Karpas-422 (cell line): ENCODE measurements at regions not wholly inside any gene's neighbourhood (a gene's known extent, or its start where the extent isn't known, plus 50 kb on each side); places are given as distances from the start of the nearest gene placed in this dataset.

Experiments used
- DNase-seq: peaks from one replicate; pipeline ENCODE4 v3.0.0-alpha.2; 2015
- H2AFZ ChIP-seq: fragments of 200-600 bp; sonication (generic); 2 replicates; pipeline ENCODE4 v1.6.1; 2014; ENCODE audit warnings: antibody characterized with exemption, low read length, mixed read lengths
- H3K27ac ChIP-seq: fragments of 200-600 bp; sonication (generic); 2 replicates; pipeline ENCODE4 v1.5.1; 2014; ENCODE audit warnings: mild to moderate bottlenecking, low read length, moderate library complexity
- H3K27me3 ChIP-seq: fragments of 200-600 bp; sonication (generic); 2 replicates; pipeline ENCODE4 v1.6.1; 2014; ENCODE audit warnings: low read length, mixed read lengths
- H3K36me3 ChIP-seq: fragments of 200-600 bp; sonication (generic); 2 replicates; pipeline ENCODE4 v1.6.1; 2014; ENCODE audit warnings: low read length, mixed read lengths; ENCODE audit not compliant: insufficient read depth
- H3K4me1 ChIP-seq: fragments of 200-600 bp; sonication (generic); 2 replicates; pipeline ENCODE4 v1.6.1; 2014; ENCODE audit warnings: mild to moderate bottlenecking, low read length, mixed read lengths
- H3K4me2 ChIP-seq: fragments of 200-600 bp; sonication (generic); 2 replicates; pipeline ENCODE4 v1.6.1; 2014; ENCODE audit warnings: low read length, low read depth, mild to moderate bottlenecking; ENCODE audit not compliant: poor library complexity, severe bottlenecking
- H3K4me3 ChIP-seq: fragments of 200-600 bp; sonication (generic); 2 replicates; pipeline ENCODE4 v1.5.1; 2014; ENCODE audit warnings: mild to moderate bottlenecking, antibody characterized with exemption, low read length, mixed read lengths
- H3K79me2 ChIP-seq: fragments of 200-600 bp; sonication (generic); 2 replicates; pipeline ENCODE4 v1.6.1; 2014; ENCODE audit warnings: mild to moderate bottlenecking, low read length, mixed read lengths
- H3K9ac ChIP-seq: fragments of 200-600 bp; sonication (generic); 2 replicates; pipeline ENCODE4 v1.6.0; 2014; ENCODE audit warnings: low read length
- H3K9me2 ChIP-seq: fragments of 200-600 bp; sonication (generic), shearing (Covaris generic); replicated peaks from 2 replicates; pipeline ENCODE4 v1.6.0; 2014; ENCODE audit warnings: mild to moderate bottlenecking, low read length, moderate library complexity; ENCODE audit not compliant: insufficient read depth
- H3K9me3 ChIP-seq: fragments of 300-700, 200-600 bp; sonication (generic); 2 replicates; pipeline ENCODE4 v1.6.1; 2014; ENCODE audit warnings: low read length, mixed read lengths
- H4K20me1 ChIP-seq: fragments of 200-600 bp; sonication (generic); 2 replicates; pipeline ENCODE4 v1.6.1; 2014; ENCODE audit warnings: mild to moderate bottlenecking, antibody characterized with exemption, low read length, low read depth; ENCODE audit not compliant: insufficient read depth

- no peak for DNase-seq
- Histone ChIP-seq H3K4me3 (no peak overlapping the region), H3K4me1 (no peaks in the 10 kb centered on the region), H3K27me3 (no peaks in the 10 kb centered on the region), H3K36me3 (no peaks in the 10 kb centered on the region), H3K9me2 (no peaks in the 10 kb centered on the region), H3K27ac (no peak overlapping the region), H2AFZ (no peak overlapping the region), H3K4me2 (no peak overlapping the region), H3K9me3 (no peaks in the 10 kb centered on the region), H3K9ac (no peak overlapping the region), H4K20me1 (no peaks in the 10 kb centered on the region), H3K79me2 (no peaks in the 10 kb centered on the region)
Observed at GRCh38 chr5:102554082-102554481, 55.3 kb upstream of the SLCO6A1 start.

GRCh38 chr5:102554728-102555127 lies 55.9 kb upstream of the SLCO6A1 start:
- no peak overlapping the region for H3K4me2 ChIP-seq
- H3K9me3 ChIP-seq = no peaks in the 10 kb centered on the region
- DNase-seq = peak; percentile 71
- H3K4me1 ChIP-seq = no peaks in the 10 kb centered on the region
- H3K9me2 ChIP-seq = no peaks in the 10 kb centered on the region
- no peaks in the 10 kb centered on the region for H4K20me1 ChIP-seq
- no peaks in the 10 kb centered on the region for H3K36me3 ChIP-seq
- H3K27me3 ChIP-seq = no peaks in the 10 kb centered on the region
- H3K9ac ChIP-seq = no peak overlapping the region
- H2AFZ ChIP-seq = no peak overlapping the region
- no peaks in the 10 kb centered on the region for H3K79me2 ChIP-seq
- H3K27ac ChIP-seq = no peak overlapping the region
- no peak overlapping the region for H3K4me3 ChIP-seq

GRCh38 chr5:102561894-102562760 lies 63.3 kb upstream of the SLCO6A1 start:
- Histone ChIP-seq H3K36me3 (no peaks in the 10 kb centered on the region), H3K79me2 (no peaks in the 10 kb centered on the region), H3K9ac (no peak overlapping the region), H2AFZ (no peak overlapping the region), H4K20me1 (no peaks in the 10 kb centered on the region), H3K27me3 (no peaks in the 10 kb centered on the region), H3K9me2 (no peaks in the 10 kb centered on the region), H3K4me2 (no peak overlapping the region), H3K27ac (no peak overlapping the region), H3K4me1 (no peaks in the 10 kb centered on the region), H3K4me3 (no peak overlapping the region), H3K9me3 (no peaks in the 10 kb centered on the region)
- DNase-seq = peak; percentile 74

- no peak for DNase-seq
- Histone ChIP-seq H3K27me3 (no peaks in the 10 kb centered on the region), H3K9me3 (no peaks in the 10 kb centered on the region), H4K20me1 (no peaks in the 10 kb centered on the region), H3K4me1 (no peaks in the 10 kb centered on the region), H3K27ac (no peak overlapping the region), H3K4me2 (no peak overlapping the region), H3K79me2 (no peaks in the 10 kb centered on the region), H3K9me2 (no peaks in the 10 kb centered on the region), H3K36me3 (no peaks in the 10 kb centered on the region), H3K4me3 (no peak overlapping the region), H2AFZ (no peak overlapping the region), H3K9ac (no peak overlapping the region)
Observed at GRCh38 chr5:102570747-102571146, 71.9 kb upstream of the SLCO6A1 start.

GRCh38 chr5:102578362-102578761 lies 79.6 kb upstream of the SLCO6A1 start:
- no peak for DNase-seq
- H3K9me3 ChIP-seq = no peaks in the 10 kb centered on the region
- H4K20me1 ChIP-seq = no peaks in the 10 kb centered on the region
- H3K9me2 ChIP-seq = no peaks in the 10 kb centered on the region
- no peaks in the 10 kb centered on the region for H3K4me1 ChIP-seq
- no peak overlapping the region for H3K4me3 ChIP-seq
- no peak overlapping the region for H3K4me2 ChIP-seq
- H3K79me2 ChIP-seq = no peaks in the 10 kb centered on the region
- H3K36me3 ChIP-seq = no peaks in the 10 kb centered on the region
- no peaks in the 10 kb centered on the region for H3K27me3 ChIP-seq
- H3K9ac ChIP-seq = no peak overlapping the region
- H2AFZ ChIP-seq = no peak overlapping the region
- no peak overlapping the region for H3K27ac ChIP-seq

GRCh38 chr5:102579379-102579778 lies 80.6 kb upstream of the SLCO6A1 start:
- Histone ChIP-seq H3K4me3 (no peak overlapping the region), H3K27ac (no peak overlapping the region), H2AFZ (no peak overlapping the region), H3K9me3 (no peaks in the 10 kb centered on the region), H3K4me1 (no peaks in the 10 kb centered on the region), H3K79me2 (no peaks in the 10 kb centered on the region), H3K9me2 (no peaks in the 10 kb centered on the region), H3K27me3 (no peaks in the 10 kb centered on the region), H4K20me1 (no peaks in the 10 kb centered on the region), H3K36me3 (no peaks in the 10 kb centered on the region), H3K9ac (no peak overlapping the region), H3K4me2 (no peak overlapping the region)
- no peak for DNase-seq

- no peak overlapping the region for H2AFZ ChIP-seq
- DNase-seq = no peak
- no peak overlapping the region for H3K4me3 ChIP-seq
- H3K36me3 ChIP-seq = no peaks in the 10 kb centered on the region
- H3K4me2 ChIP-seq = no peak overlapping the region
- no peaks in the 10 kb centered on the region for H4K20me1 ChIP-seq
- H3K9me3 ChIP-seq = no peaks in the 10 kb centered on the region
- no peak overlapping the region for H3K9ac ChIP-seq
- no peaks in the 10 kb centered on the region for H3K4me1 ChIP-seq
- no peak overlapping the region for H3K27ac ChIP-seq
- no peaks in the 10 kb centered on the region for H3K9me2 ChIP-seq
- no peaks in the 10 kb centered on the region for H3K27me3 ChIP-seq
- H3K79me2 ChIP-seq = no peaks in the 10 kb centered on the region
Observed at GRCh38 chr5:102581011-102581410, 82.2 kb upstream of the SLCO6A1 start.

- Histone ChIP-seq H3K79me2 (no peaks in the 10 kb centered on the region), H4K20me1 (no peaks in the 10 kb centered on the region), H3K27ac (no peak overlapping the region), H3K27me3 (no peaks in the 10 kb centered on the region), H3K4me3 (no peak overlapping the region), H3K9ac (no peak overlapping the region), H3K4me1 (no peaks in the 10 kb centered on the region), H3K4me2 (no peak overlapping the region), H3K36me3 (no peaks in the 10 kb centered on the region), H3K9me2 (no peaks in the 10 kb centered on the region), H2AFZ (no peak overlapping the region), H3K9me3 (no peaks in the 10 kb centered on the region)
- DNase-seq = no peak
Observed at GRCh38 chr5:102582696-102583095, 83.9 kb upstream of the SLCO6A1 start.
